HG02642 (cell line): ENCODE measurements at regions not wholly inside any gene's neighbourhood (a gene's known extent, or its start where the extent isn't known, plus 50 kb on each side); places are given as distances from the start of the nearest gene placed in this dataset.
"Not testable (repeated sequence)": the region's sequence is repeated elsewhere in the genome, so short reads cannot be mapped to it uniquely, and the experiment has no call there.

Experiments
- ATAC-seq: cut with Tn5 transposase; IDR thresholded peaks from one replicate; pipeline ENCODE4 v1.9.1; 2021; ENCODE audit warnings: mild to moderate bottlenecking; ENCODE audit not compliant: unreplicated experiment, poor library complexity

GRCh38 chr18:57956491-57956890 is 87.5 kb upstream of the NEDD4L start:
- no peak for ATAC-seq

- ATAC-seq: no peak
Observed at GRCh38 chr18:57954935-57955334, 89.1 kb upstream of the NEDD4L start.

- no peak for ATAC-seq
Observed at GRCh38 chr18:57953883-57954282, 90.1 kb upstream of the NEDD4L start.

GRCh38 chr18:57951999-57952774 is 91.8 kb upstream of the NEDD4L start:
- ATAC-seq: no peak

- ATAC-seq: no peak
Observed at GRCh38 chr18:57951117-57951796, 92.8 kb upstream of the NEDD4L start.

GRCh38 chr18:57950542-57950941 is 93.5 kb upstream of the NEDD4L start:
- ATAC-seq: no peak

GRCh38 chr18:57949335-57949734 is 94.7 kb upstream of the NEDD4L start:
- ATAC-seq: not testable (repeated sequence)

GRCh38 chr18:57947117-57947516 is 96.9 kb upstream of the NEDD4L start:
- no peak for ATAC-seq

GRCh38 chr18:57943723-57944122 is 100.3 kb upstream of the NEDD4L start:
- ATAC-seq: no peak

GRCh38 chr18:57942493-57942892 is 101.5 kb upstream of the NEDD4L start:
- no peak for ATAC-seq

- no peak for ATAC-seq
Observed at GRCh38 chr18:57941841-57942489, 102.1 kb upstream of the NEDD4L start.

- no peak for ATAC-seq
Observed at GRCh38 chr18:57940166-57940660, 103.8 kb upstream of the NEDD4L start.

- ATAC-seq: not testable (repeated sequence)
Observed at GRCh38 chr18:57934375-57934774, 109.7 kb upstream of the NEDD4L start.

- ATAC-seq: no peak
Observed at GRCh38 chr18:57931038-57931437, 113.0 kb upstream of the NEDD4L start.

GRCh38 chr18:57930476-57930875 is 113.5 kb upstream of the NEDD4L start:
- ATAC-seq: no peak

- no peak for ATAC-seq
Observed at GRCh38 chr18:57929922-57930321, 114.1 kb upstream of the NEDD4L start.

GRCh38 chr18:57928466-57928865 is 115.6 kb upstream of the NEDD4L start:
- no peak for ATAC-seq

GRCh38 chr18:57927511-57927910 is 116.5 kb upstream of the NEDD4L start:
- no peak for ATAC-seq

- ATAC-seq: no peak
Observed at GRCh38 chr18:57925706-57926105, 118.3 kb upstream of the NEDD4L start.

GRCh38 chr18:57923611-57924010 is 120.4 kb upstream of the NEDD4L start:
- ATAC-seq: no peak

- no peak for ATAC-seq
Observed at GRCh38 chr18:57922885-57923284, 119.8 kb upstream of the ATP8B1 start.
